Vagina (tissue), 2 donors: ENCODE measurements at regions not wholly inside any gene's neighbourhood (a gene's known extent, or its start where the extent isn't known, plus 50 kb on each side); places are given as distances from the start of the nearest gene placed in this dataset.
"Not testable (repeated sequence)": the region's sequence is repeated elsewhere in the genome, so short reads cannot be mapped to it uniquely, and the experiment has no call there.

Experiments used
- DNase-seq, 2 donors: peaks; one replicate each; pipeline ENCODE4 v3.0.0-alpha.2; 2017; ENCODE audit errors: extremely low spot score in 2 of 2
- H3K27ac ChIP-seq: fragments of 200-600 bp; sonication (generic); one replicate; pipeline ENCODE4 v1.5.1; 2019
- H3K27me3 ChIP-seq: fragments of 200-600 bp; sonication (generic); one replicate; pipeline ENCODE4 v1.5.1; 2019
- H3K36me3 ChIP-seq, 2 donors: fragments of 200-600 bp; sonication (generic); one replicate each; pipeline ENCODE4 v1.5.1; 2017 to 2019
- H3K4me1 ChIP-seq: fragments of 200-600 bp; sonication (generic); one replicate; pipeline ENCODE4 v1.5.1; 2019
- H3K4me3 ChIP-seq, 2 donors: fragments of 200-600 bp; sonication (generic); 1 replicate in 1 of 2; 2 replicates in 1 of 2; pipeline ENCODE4 v1.5.1; 2016 to 2019
- H3K9me3 ChIP-seq: fragments of 200-600 bp; sonication (generic); one replicate; pipeline ENCODE4 v1.5.1; 2019
- POLR2A ChIP-seq, 2 donors: fragments of 450-650 bp; IDR thresholded peaks; one replicate each; pipeline ENCODE4 v1.6.1; 2017; ENCODE audit warnings: antibody characterized with exemption in 2 of 2, mild to moderate bottlenecking in 2 of 2, moderate library complexity in 2 of 2
- POLR2AphosphoS5 ChIP-seq, 2 donors: sonication (generic); formaldehyde crosslinking; IDR thresholded peaks; one replicate each; pipeline ENCODE4 v1.9.0; 2017; ENCODE audit warnings: antibody characterized with exemption in 2 of 2, mild to moderate bottlenecking in 2 of 2, low read depth in 1 of 2; ENCODE audit not compliant: insufficient read depth in 1 of 2
- intact Hi-C: fragments of 100-400 bp; cut with DNase I; formaldehyde crosslinking; loops from one replicate; pipeline ENCODE4 v1.15.1; 2023
- TF ChIP-seq, protein P1 (sequence below), 3 experiments: fragments of 450-650 bp in 2 of 3; fragments of 200-600 bp in 1 of 3; sonication (generic) in 1 of 3; IDR thresholded peaks; one replicate each; pipeline ENCODE4 v1.5.1; 2017 to 2019; ENCODE audit warnings: antibody characterized with exemption in 3 of 3, mild to moderate bottlenecking in 2 of 3, moderate library complexity in 2 of 3

DNA sequence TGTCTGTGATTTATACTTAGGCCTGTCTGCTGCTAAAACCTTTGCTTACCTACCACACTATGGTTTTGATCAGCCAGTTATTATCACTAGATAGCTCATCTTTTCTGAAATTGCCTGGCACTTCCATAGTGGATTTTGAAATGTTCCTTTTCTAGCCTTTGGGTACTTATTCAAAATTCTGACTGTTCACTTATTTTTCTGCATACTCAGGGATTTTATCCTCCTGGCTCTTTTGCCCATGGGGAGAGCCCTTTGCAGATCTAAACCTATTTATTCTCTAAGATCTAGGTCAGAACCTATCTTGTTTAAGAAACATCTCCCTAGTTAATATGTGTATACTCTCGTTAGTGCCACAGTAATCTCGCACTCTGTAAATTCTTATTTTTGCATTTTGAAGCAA lies 103.5 kb upstream of the C9orf72 start:
- H3K4me1 ChIP-seq: no peaks in the 10 kb centered on the region
- H3K27ac ChIP-seq: no peak overlapping the region
- DNase-seq: no peak
- TF ChIP-seq POLR2AphosphoS5 (IDR thresholded peaks at IDR 0.05; ENCODE audit: insufficient read depth in 1 of 2, low read depth in 1 of 2): no peak
- TF ChIP-seq, protein P1, sequence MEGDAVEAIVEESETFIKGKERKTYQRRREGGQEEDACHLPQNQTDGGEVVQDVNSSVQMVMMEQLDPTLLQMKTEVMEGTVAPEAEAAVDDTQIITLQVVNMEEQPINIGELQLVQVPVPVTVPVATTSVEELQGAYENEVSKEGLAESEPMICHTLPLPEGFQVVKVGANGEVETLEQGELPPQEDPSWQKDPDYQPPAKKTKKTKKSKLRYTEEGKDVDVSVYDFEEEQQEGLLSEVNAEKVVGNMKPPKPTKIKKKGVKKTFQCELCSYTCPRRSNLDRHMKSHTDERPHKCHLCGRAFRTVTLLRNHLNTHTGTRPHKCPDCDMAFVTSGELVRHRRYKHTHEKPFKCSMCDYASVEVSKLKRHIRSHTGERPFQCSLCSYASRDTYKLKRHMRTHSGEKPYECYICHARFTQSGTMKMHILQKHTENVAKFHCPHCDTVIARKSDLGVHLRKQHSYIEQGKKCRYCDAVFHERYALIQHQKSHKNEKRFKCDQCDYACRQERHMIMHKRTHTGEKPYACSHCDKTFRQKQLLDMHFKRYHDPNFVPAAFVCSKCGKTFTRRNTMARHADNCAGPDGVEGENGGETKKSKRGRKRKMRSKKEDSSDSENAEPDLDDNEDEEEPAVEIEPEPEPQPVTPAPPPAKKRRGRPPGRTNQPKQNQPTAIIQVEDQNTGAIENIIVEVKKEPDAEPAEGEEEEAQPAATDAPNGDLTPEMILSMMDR (IDR thresholded peaks at IDR 0.05): no peak
- TF ChIP-seq POLR2A (IDR thresholded peaks at IDR 0.05): no peak
- no peaks in the 10 kb centered on the region for H3K9me3 ChIP-seq
- no peaks in the 10 kb centered on the region for H3K27me3 ChIP-seq
- no peak overlapping the region for H3K4me3 ChIP-seq
- intact Hi-C loops: no loop called here
- no peaks in the 10 kb centered on the region for H3K36me3 ChIP-seq

DNA sequence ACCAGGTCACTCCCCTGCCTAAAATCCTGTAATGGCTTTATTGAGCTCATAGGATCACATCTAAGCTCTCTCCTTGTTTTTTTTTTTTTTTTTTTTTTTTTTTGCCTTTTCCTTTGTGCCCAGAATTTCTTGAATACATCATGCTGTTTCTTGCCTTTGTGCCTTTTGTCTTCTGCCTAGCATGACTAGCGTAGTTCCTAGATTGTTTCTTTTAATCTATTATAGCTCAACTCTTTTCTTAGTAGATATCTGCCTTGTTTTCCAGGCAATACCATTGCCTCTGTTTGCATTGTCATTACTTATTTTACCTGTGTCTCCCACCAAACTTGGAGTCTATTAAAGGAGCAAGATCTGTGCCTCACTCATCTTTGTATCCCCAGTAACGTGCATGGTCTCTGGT lies 106.1 kb upstream of the C9orf72 start:
- Histone ChIP-seq H3K4me1 (no peaks in the 10 kb centered on the region), H3K4me3 (no peak overlapping the region), H3K27ac (no peak overlapping the region), H3K9me3 (no peaks in the 10 kb centered on the region), H3K36me3 (no peaks in the 10 kb centered on the region), H3K27me3 (no peaks in the 10 kb centered on the region)
- TF ChIP-seq POLR2A (IDR thresholded peaks at IDR 0.05) (no peak), POLR2AphosphoS5 (IDR thresholded peaks at IDR 0.05; ENCODE audit: insufficient read depth in 1 of 2, low read depth in 1 of 2) (no peak)
- TF ChIP-seq, protein P1 (IDR thresholded peaks at IDR 0.05): no peak
- no peak for DNase-seq
- intact Hi-C loops: no loop called here

DNA sequence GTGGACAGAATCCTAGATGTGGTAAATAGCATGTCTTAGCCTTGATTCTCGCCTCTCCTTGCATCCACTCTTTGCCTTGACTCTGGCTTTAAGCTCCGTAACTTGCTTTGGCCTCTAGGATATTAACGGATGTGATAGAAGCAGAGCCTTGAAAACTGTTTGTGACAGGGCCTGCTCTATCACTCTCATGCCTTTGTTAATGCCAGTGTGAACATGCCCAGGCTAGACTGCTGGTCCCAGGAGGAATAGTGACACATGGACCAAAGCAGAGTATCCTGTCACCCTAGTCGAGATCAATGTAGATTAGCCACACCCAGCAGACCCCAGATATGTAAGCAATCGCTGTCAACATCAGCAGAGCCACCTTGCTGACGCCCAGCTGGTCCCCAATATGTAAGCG lies 109.9 kb upstream of the C9orf72 start:
- TF ChIP-seq, protein P1 (IDR thresholded peaks at IDR 0.05): no peak
- TF ChIP-seq POLR2A (IDR thresholded peaks at IDR 0.05) (no peak), POLR2AphosphoS5 (IDR thresholded peaks at IDR 0.05; ENCODE audit: insufficient read depth in 1 of 2, low read depth in 1 of 2) (no peak)
- Histone ChIP-seq H3K4me3 (no peak overlapping the region), H3K27me3 (no peaks in the 10 kb centered on the region), H3K27ac (no peak overlapping the region), H3K9me3 (no peaks in the 10 kb centered on the region), H3K4me1 (no peaks in the 10 kb centered on the region), H3K36me3 (no peaks in the 10 kb centered on the region)
- DNase-seq: no peak
- intact Hi-C loops: no loop called here

DNA sequence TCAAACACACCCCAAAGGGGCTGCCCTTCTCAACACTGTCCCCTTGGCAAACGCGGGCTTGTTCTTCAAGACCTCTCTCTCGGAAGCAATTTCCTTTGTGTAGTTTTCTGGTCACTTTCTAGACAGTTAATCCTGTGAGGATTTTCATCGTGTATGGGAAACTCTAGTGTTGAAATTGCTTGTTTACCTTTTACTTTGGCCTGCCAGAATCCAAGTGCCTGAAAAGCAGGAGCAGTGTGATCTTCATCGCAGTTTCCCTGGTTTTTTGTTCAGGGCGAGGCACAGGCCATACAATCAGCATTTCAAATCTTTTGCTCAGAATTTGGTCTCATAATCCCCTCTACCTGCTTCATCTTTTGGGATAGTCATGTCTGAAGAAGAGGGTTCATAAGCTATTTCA lies 115.7 kb upstream of the C9orf72 start:
- DNase-seq: no peak
- Histone ChIP-seq H3K27ac (no peak overlapping the region), H3K36me3 (no peaks in the 10 kb centered on the region), H3K4me3 (no peak overlapping the region), H3K27me3 (no peaks in the 10 kb centered on the region), H3K9me3 (no peaks in the 10 kb centered on the region), H3K4me1 (no peaks in the 10 kb centered on the region)
- intact Hi-C loops: no loop called here
- no peak for TF ChIP-seq POLR2A (IDR thresholded peaks at IDR 0.05)
- TF ChIP-seq, protein P1 (IDR thresholded peaks at IDR 0.05): no peak
- TF ChIP-seq POLR2AphosphoS5 (IDR thresholded peaks at IDR 0.05; ENCODE audit: insufficient read depth in 1 of 2, low read depth in 1 of 2): no peak

DNA sequence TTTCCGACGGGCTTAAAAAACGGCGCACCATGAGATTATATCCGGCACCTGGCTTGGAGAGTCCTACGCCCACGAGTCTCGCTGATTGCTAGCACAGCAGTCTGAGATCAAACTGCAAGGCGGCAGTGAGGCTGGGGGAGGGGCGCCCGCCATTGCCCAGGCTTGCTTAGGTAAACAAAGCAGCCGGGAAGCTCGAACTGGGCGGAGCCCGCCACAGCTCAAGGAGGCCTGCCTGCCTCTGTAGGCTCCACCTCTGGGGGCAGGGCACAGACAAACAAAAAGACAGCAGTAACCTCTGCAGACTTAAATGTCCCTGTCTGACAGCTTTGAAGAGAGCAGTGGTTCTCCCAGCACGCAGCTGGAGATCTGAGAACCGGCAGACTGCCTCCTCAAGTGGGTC lies 117.5 kb upstream of the C9orf72 start:
- H3K9me3 ChIP-seq, H3K27me3 ChIP-seq, H3K36me3 ChIP-seq, DNase-seq, H3K4me3 ChIP-seq, H3K27ac ChIP-seq, intact Hi-C loops, H3K4me1 ChIP-seq: not testable (repeated sequence)

DNA sequence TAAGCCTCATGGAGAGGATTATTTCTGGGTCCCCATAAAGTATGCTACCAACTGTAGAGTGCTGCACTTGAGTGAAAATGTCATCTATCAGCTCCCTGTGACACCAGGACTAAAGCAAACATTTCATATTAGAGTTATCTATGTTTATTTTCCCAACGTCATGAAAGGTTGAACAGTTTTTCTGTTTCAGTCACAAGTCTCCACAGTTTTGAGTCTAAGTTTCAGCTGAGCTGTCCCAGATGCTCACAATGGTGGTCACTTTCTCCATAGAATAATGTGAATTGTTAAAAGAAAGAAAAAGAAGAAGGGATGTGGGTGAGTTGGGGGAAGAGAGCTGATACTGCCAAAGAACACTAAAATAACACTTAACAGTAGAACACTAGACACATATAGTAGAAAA lies 126.3 kb upstream of the C9orf72 start:
- H3K36me3 ChIP-seq: no peaks in the 10 kb centered on the region
- no peaks in the 10 kb centered on the region for H3K9me3 ChIP-seq
- DNase-seq: no peak
- no peaks in the 10 kb centered on the region for H3K27me3 ChIP-seq
- TF ChIP-seq POLR2AphosphoS5 (IDR thresholded peaks at IDR 0.05; ENCODE audit: insufficient read depth in 1 of 2, low read depth in 1 of 2): no peak
- TF ChIP-seq, protein P1 (IDR thresholded peaks at IDR 0.05): no peak
- no peak for TF ChIP-seq POLR2A (IDR thresholded peaks at IDR 0.05)
- intact Hi-C loops: no loop called here
- no peaks in the 10 kb centered on the region for H3K4me1 ChIP-seq
- no peak overlapping the region for H3K27ac ChIP-seq
- no peak overlapping the region for H3K4me3 ChIP-seq
